ENCODE measurements at regions not wholly inside any gene's neighbourhood (a gene's known extent, or its start where the extent isn't known, plus 50 kb on each side); places are given as distances from the start of the nearest gene placed in this dataset.

- ATAC-seq: no peak
- no peak for DNase-seq
- H3K36me3 ChIP-seq (replicated peaks in 1 of 2; ENCODE audit: insufficient read depth in 1 of 2, low read depth in 2 of 2): no peaks in the 10 kb centered on the region
- H3K4me1 ChIP-seq: no peaks in the 10 kb centered on the region
- H3K27ac ChIP-seq: no peak overlapping the region
- H3K4me3 ChIP-seq: no peak overlapping the region
- TF ChIP-seq POLR2A (IDR thresholded peaks at IDR 0.05): no peak
- H3K9me3 ChIP-seq: no peaks in the 10 kb centered on the region
- 59 to 73% methylated on average over 2 of the region's 2 CpGs for WGBS, 2 donors
- no peaks in the 10 kb centered on the region for H3K27me3 ChIP-seq
- intact Hi-C loops (cut with DNase I): no loop called here
Observed at GRCh38 chr14:62453226-62453625, 592.0 kb downstream of the KCNH5 start.

GRCh38 chr14:62455446-62455845, 589.8 kb downstream of the KCNH5 start:
- Histone ChIP-seq H3K9me3 (no peaks in the 10 kb centered on the region), H3K36me3 (replicated peaks in 1 of 2; ENCODE audit: insufficient read depth in 1 of 2, low read depth in 2 of 2) (no peaks in the 10 kb centered on the region), H3K27ac (no peak overlapping the region), H3K4me3 (no peak overlapping the region), H3K27me3 (no peaks in the 10 kb centered on the region), H3K4me1 (no peaks in the 10 kb centered on the region)
- no peak for TF ChIP-seq POLR2A (IDR thresholded peaks at IDR 0.05)
- no peak for TF ChIP-seq CTCF (IDR thresholded peaks at IDR 0.05)
- intact Hi-C loops (cut with DNase I): no loop called here
- DNase-seq (no peak), ATAC-seq (no peak)
- 68 to 70% methylated on average over 3 of the region's 3 CpGs for WGBS, 2 donors

- no peaks in the 10 kb centered on the region for H3K36me3 ChIP-seq (replicated peaks in 1 of 2; ENCODE audit: insufficient read depth in 1 of 2, low read depth in 2 of 2)
- 66 to 75% methylated on average over 4 of the region's 4 CpGs for WGBS, 2 donors
Observed at GRCh38 chr14:62462988-62463387, 582.3 kb downstream of the KCNH5 start.

GRCh38 chr14:62468946-62469345, 576.3 kb downstream of the KCNH5 start:
- no peak for ATAC-seq
- Histone ChIP-seq H3K9me3 (no peaks in the 10 kb centered on the region), H3K36me3 (replicated peaks in 1 of 2; ENCODE audit: insufficient read depth in 1 of 2, low read depth in 2 of 2) (no peaks in the 10 kb centered on the region), H3K27ac (no peak overlapping the region), H3K4me1 (no peaks in the 10 kb centered on the region), H3K4me3 (no peak overlapping the region), H3K27me3 (no peaks in the 10 kb centered on the region)
- WGBS, 2 donors: 70 to 86% methylated on average over 1 of the region's 1 CpG
- intact Hi-C loops (cut with DNase I): no loop called here
- no peak for DNase-seq
- TF ChIP-seq CTCF (IDR thresholded peaks at IDR 0.05) (no peak), POLR2A (IDR thresholded peaks at IDR 0.05) (no peak)

More at GRCh38 chr14:62462988-62463387, 582.3 kb downstream of the KCNH5 start:
- Histone ChIP-seq H3K27me3 (no peaks in the 10 kb centered on the region), H3K4me1 (no peaks in the 10 kb centered on the region), H3K9me3 (no peaks in the 10 kb centered on the region), H3K4me3 (no peak overlapping the region), H3K27ac (no peak overlapping the region)
- no peak for DNase-seq
- no peak for ATAC-seq
- intact Hi-C loops (cut with DNase I): no loop called here
- no peak for TF ChIP-seq POLR2A (IDR thresholded peaks at IDR 0.05)

GRCh38 chr14:62470935-62471334, 574.3 kb downstream of the KCNH5 start:
- H3K27me3 ChIP-seq: no peaks in the 10 kb centered on the region
- H3K4me1 ChIP-seq: no peaks in the 10 kb centered on the region
- TF ChIP-seq CTCF (IDR thresholded peaks at IDR 0.05) (no peak), POLR2A (IDR thresholded peaks at IDR 0.05) (no peak)
- no peak for DNase-seq
- H3K36me3 ChIP-seq (replicated peaks in 1 of 2; ENCODE audit: insufficient read depth in 1 of 2, low read depth in 2 of 2): no peaks in the 10 kb centered on the region
- intact Hi-C loops (cut with DNase I): no loop called here
- no peak overlapping the region for H3K27ac ChIP-seq
- no peak overlapping the region for H3K4me3 ChIP-seq
- no peak for ATAC-seq
- 72 to 74% methylated on average over 4 of the region's 4 CpGs for WGBS, 2 donors
- no peaks in the 10 kb centered on the region for H3K9me3 ChIP-seq

GRCh38 chr14:62491146-62491545, 554.1 kb downstream of the KCNH5 start:
- ATAC-seq (no peak), DNase-seq (no peak)
- Histone ChIP-seq H3K36me3 (replicated peaks in 1 of 2; ENCODE audit: insufficient read depth in 1 of 2, low read depth in 2 of 2) (no peaks in the 10 kb centered on the region), H3K27me3 (no peaks in the 10 kb centered on the region), H3K4me1 (no peaks in the 10 kb centered on the region), H3K4me3 (no peak overlapping the region), H3K9me3 (no peaks in the 10 kb centered on the region), H3K27ac (no peak overlapping the region)
- TF ChIP-seq CTCF (IDR thresholded peaks at IDR 0.05) (no peak), POLR2A (IDR thresholded peaks at IDR 0.05) (no peak)
- WGBS, 2 donors: 67 to 74% methylated on average over 1 of the region's 1 CpG
- intact Hi-C loops (cut with DNase I): no loop called here

All from body of pancreas (tissue), 4 donors.